ENCODE measurements at regions not wholly inside any gene's neighbourhood (a gene's known extent, or its start where the extent isn't known, plus 50 kb on each side); places are given as distances from the start of the nearest gene placed in this dataset.
A peak's percentile ranks its signal among the peaks of the same experiment; 100 is the strongest.

DNA sequence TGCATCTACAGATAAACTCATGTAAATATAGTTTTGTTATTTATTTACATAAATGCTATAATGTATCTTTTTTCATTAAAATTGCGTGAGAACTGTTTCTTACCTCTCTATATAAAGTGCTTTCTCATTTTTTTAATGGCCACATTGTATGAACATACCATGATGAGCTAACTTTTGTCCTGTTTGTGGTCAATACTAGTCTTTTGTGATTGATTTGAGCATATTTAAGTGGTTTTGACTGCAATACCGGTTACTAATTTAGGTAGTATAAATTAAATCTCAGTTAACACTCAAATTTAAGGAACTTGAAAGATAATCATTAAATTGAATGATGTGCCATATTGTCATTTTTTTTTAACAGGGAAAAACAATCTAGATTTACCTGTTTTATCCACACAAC, 108.2 kb downstream of the HAUS1 start:
- H3K36me3 Mint-ChIP-seq (ENCODE audit: low read depth) = peaks cover 10% of the 10 kb centered on the region
- no peak overlapping the region for H3K27ac ChIP-seq (ENCODE audit: low read depth, low read length)
- TF ChIP-seq, protein P1, sequence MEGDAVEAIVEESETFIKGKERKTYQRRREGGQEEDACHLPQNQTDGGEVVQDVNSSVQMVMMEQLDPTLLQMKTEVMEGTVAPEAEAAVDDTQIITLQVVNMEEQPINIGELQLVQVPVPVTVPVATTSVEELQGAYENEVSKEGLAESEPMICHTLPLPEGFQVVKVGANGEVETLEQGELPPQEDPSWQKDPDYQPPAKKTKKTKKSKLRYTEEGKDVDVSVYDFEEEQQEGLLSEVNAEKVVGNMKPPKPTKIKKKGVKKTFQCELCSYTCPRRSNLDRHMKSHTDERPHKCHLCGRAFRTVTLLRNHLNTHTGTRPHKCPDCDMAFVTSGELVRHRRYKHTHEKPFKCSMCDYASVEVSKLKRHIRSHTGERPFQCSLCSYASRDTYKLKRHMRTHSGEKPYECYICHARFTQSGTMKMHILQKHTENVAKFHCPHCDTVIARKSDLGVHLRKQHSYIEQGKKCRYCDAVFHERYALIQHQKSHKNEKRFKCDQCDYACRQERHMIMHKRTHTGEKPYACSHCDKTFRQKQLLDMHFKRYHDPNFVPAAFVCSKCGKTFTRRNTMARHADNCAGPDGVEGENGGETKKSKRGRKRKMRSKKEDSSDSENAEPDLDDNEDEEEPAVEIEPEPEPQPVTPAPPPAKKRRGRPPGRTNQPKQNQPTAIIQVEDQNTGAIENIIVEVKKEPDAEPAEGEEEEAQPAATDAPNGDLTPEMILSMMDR (conservative IDR thresholded peaks at IDR 0.05) = no peak
- no peaks in the 10 kb centered on the region for H3K27me3 ChIP-seq (ENCODE audit: control insufficient read depth, insufficient read depth, low read length, poor library complexity, severe bottlenecking)
- peaks cover 14% of the 10 kb centered on the region for H3K36me3 ChIP-seq (ENCODE audit: control insufficient read depth, insufficient read depth, low read length)
- no peaks in the 10 kb centered on the region for H3K27me3 Mint-ChIP-seq (ENCODE audit: insufficient read depth)
- DNase-seq = no peak
- no peak overlapping the region for H3K4me3 ChIP-seq (ENCODE audit: low read length)
- no peaks in the 10 kb centered on the region for H3K9me3 Mint-ChIP-seq
- no peak overlapping the region for H3K27ac Mint-ChIP-seq
- no peaks in the 10 kb centered on the region for H3K4me1 ChIP-seq (ENCODE audit: control insufficient read depth, insufficient read depth, low read length)
- H3K4me1 Mint-ChIP-seq = peaks cover 5% of the 10 kb centered on the region
- H3K9me3 ChIP-seq (ENCODE audit: control insufficient read depth, low read length) = no peaks in the 10 kb centered on the region
- no CpG with 5 or more reads among the region's 2 CpGs for WGBS, 2 experiments (ENCODE audit: insufficient coverage in 1 of 2, insufficient read length in 1 of 2)
- H3K4me3 Mint-ChIP-seq = no peak overlapping the region
- no peak overlapping the region for H3K9ac ChIP-seq (ENCODE audit: extremely low read depth, low read length, poor library complexity, severe bottlenecking)

DNA sequence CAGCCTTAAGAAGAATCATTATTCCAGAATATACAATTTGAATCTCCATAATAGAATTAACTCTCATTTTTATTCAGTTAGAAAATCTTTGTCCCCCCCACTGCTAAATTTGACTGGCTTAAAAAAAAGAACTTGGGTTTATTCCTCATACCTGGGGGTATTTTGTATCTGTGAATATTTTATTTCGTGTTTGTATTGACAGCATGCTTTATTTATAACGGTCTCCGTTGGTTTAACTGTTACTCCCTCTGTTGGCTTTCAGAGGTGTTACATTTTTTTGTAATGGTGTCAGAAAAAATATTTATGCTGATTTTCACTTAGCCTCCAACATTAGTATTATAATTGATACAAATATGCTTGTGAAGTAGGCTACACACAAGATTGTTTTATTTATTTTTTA, 109.1 kb downstream of the HAUS1 start:
- no peak for DNase-seq
- Histone ChIP-seq H3K9me3 (ENCODE audit: control insufficient read depth, low read length) (no peaks in the 10 kb centered on the region), H3K27ac (ENCODE audit: low read depth, low read length) (no peak overlapping the region), H3K27me3 (ENCODE audit: control insufficient read depth, insufficient read depth, low read length, poor library complexity, severe bottlenecking) (no peaks in the 10 kb centered on the region), H3K4me3 (ENCODE audit: low read length) (no peak overlapping the region), H3K4me1 (ENCODE audit: control insufficient read depth, insufficient read depth, low read length) (no peaks in the 10 kb centered on the region), H3K9ac (ENCODE audit: extremely low read depth, low read length, poor library complexity, severe bottlenecking) (no peak overlapping the region), H3K36me3 (ENCODE audit: control insufficient read depth, insufficient read depth, low read length) (peaks cover 18% of the 10 kb centered on the region)
- H3K9me3 Mint-ChIP-seq = no peaks in the 10 kb centered on the region
- TF ChIP-seq, protein P1 (conservative IDR thresholded peaks at IDR 0.05) = peak; percentile 73
- WGBS, 2 experiments (ENCODE audit: insufficient coverage in 1 of 2, insufficient read length in 1 of 2) = 70% methylated on average over 3 of the region's 3 CpGs; no CpG with 5 or more reads in 1 of the 2 experiments
- no peak overlapping the region for H3K27ac Mint-ChIP-seq
- H3K4me3 Mint-ChIP-seq = no peak overlapping the region
- H3K36me3 Mint-ChIP-seq (ENCODE audit: low read depth) = peaks cover 13% of the 10 kb centered on the region
- no peaks in the 10 kb centered on the region for H3K27me3 Mint-ChIP-seq (ENCODE audit: insufficient read depth)
- H3K4me1 Mint-ChIP-seq = peaks cover 5% of the 10 kb centered on the region

DNA sequence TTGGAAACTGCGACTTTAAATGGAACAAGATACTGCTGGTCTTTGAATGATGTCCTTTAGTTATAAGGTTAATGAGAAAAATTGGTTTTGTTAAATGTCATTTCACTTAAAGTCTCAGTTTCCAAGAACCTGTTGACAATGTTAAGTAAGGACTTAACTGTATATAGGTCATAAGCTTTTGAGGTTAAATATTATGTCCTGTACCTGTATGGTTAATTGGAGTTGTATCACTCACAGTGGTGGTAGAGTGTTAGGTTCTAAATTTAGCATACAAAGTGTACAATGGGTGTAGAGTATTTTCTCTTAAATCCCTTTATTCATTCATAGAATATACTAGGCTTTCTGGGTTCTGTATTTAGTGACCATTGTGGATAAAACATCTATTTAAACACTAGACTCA, 110.2 kb downstream of the HAUS1 start:
- H3K27me3 Mint-ChIP-seq (ENCODE audit: insufficient read depth) = no peaks in the 10 kb centered on the region
- Histone ChIP-seq H3K27ac (ENCODE audit: low read depth, low read length) (no peak overlapping the region), H3K9ac (ENCODE audit: extremely low read depth, low read length, poor library complexity, severe bottlenecking) (no peak overlapping the region), H3K36me3 (ENCODE audit: control insufficient read depth, insufficient read depth, low read length) (peaks cover 26% of the 10 kb centered on the region), H3K27me3 (ENCODE audit: control insufficient read depth, insufficient read depth, low read length, poor library complexity, severe bottlenecking) (no peaks in the 10 kb centered on the region), H3K4me1 (ENCODE audit: control insufficient read depth, insufficient read depth, low read length) (no peaks in the 10 kb centered on the region), H3K9me3 (ENCODE audit: control insufficient read depth, low read length) (no peaks in the 10 kb centered on the region), H3K4me3 (ENCODE audit: low read length) (no peak overlapping the region)
- no peak overlapping the region for H3K27ac Mint-ChIP-seq
- peaks cover 5% of the 10 kb centered on the region for H3K4me1 Mint-ChIP-seq
- no peak for DNase-seq
- H3K9me3 Mint-ChIP-seq = no peaks in the 10 kb centered on the region
- TF ChIP-seq, protein P1 (conservative IDR thresholded peaks at IDR 0.05) = no peak
- no peak overlapping the region for H3K4me3 Mint-ChIP-seq
- H3K36me3 Mint-ChIP-seq (ENCODE audit: low read depth) = peaks cover 22% of the 10 kb centered on the region
- WGBS, 2 experiments (ENCODE audit: insufficient coverage in 1 of 2, insufficient read length in 1 of 2) = 84 to 100% methylated on average over 1 of the region's 1 CpG
